ENCODE measurements at regions not wholly inside any gene's neighbourhood (a gene's known extent, or its start where the extent isn't known, plus 50 kb on each side); places are given as distances from the start of the nearest gene placed in this dataset.

DNA sequence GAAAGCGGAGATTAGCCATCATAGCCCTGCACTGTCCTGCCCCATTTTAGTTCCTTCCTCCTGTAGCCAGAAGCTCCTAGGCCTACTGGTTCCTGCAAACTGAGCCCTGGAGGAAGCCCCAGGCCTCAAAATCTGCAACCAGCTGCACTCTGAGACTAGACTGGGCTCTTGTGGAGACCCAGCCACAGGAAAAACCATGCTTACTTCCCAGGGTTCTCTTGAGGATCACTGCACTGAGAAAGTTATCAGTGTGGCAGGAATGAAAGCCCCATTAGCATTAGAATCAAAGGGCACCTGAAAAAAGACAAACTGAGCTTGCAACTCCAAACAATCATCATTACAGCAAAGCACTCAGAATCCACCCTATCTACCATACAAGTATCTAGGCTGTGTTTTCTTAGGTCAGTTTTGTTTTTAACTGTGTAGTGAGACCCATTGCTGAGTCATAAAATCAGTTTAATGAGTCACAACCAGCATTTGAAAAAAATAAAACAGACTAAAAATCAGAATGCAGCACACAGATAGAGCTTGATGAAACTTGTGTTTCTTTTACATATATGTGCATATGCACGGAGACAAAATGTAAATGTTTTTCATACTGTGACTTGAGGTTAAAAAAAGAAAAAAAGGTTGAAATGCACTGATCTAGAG, 91.0 kb downstream of the UNC5CL start:
- no peaks in the 10 kb centered on the region for H3K9me3 Mint-ChIP-seq
- H3K27ac ChIP-seq (ENCODE audit: low read depth, low read length) = no peak overlapping the region
- no peaks in the 10 kb centered on the region for H3K36me3 Mint-ChIP-seq
- ChIA-PET CTCF (interaction anchor here (0.6 kb wide), 1 partner anchor 1664 kb away, joined by 5 read pairs; no protein-coding TSS in a partner anchor), POLR2A (no interaction called here)
- ATAC-seq (no peak), DNase-seq (no peak)
- no peak overlapping the region for H3K4me3 ChIP-seq (ENCODE audit: low read length)
- peaks cover 0 to 2% (median 0%) of the 10 kb centered on the region in 7 donors for H3K4me1 Mint-ChIP-seq
- no peak overlapping the region for H3K27ac Mint-ChIP-seq
- H3K27me3 Mint-ChIP-seq = peaks cover 13 to 36% (median 23%) of the 10 kb centered on the region in 5 donors
- H3K36me3 ChIP-seq (ENCODE audit: control insufficient read depth in 2 of 3, insufficient read depth in 3 of 3, low read length in 3 of 3) = no peaks in the 10 kb centered on the region
- H3K4me3 Mint-ChIP-seq = no peak overlapping the region
- H3K27me3 ChIP-seq (ENCODE audit: control insufficient read depth in 2 of 2, insufficient read depth in 2 of 2, low read length in 2 of 2) = no peaks in the 10 kb centered on the region
- no peaks in the 10 kb centered on the region for H3K4me1 ChIP-seq (ENCODE audit: control insufficient read depth in 2 of 2, insufficient read depth in 2 of 2, low read length in 2 of 2)
- H3K9me3 ChIP-seq (ENCODE audit: control insufficient read depth in 2 of 3, low read length in 3 of 3) = no peaks in the 10 kb centered on the region
- intact Hi-C loops (cut with micrococcal nuclease) = no loop called here

DNA sequence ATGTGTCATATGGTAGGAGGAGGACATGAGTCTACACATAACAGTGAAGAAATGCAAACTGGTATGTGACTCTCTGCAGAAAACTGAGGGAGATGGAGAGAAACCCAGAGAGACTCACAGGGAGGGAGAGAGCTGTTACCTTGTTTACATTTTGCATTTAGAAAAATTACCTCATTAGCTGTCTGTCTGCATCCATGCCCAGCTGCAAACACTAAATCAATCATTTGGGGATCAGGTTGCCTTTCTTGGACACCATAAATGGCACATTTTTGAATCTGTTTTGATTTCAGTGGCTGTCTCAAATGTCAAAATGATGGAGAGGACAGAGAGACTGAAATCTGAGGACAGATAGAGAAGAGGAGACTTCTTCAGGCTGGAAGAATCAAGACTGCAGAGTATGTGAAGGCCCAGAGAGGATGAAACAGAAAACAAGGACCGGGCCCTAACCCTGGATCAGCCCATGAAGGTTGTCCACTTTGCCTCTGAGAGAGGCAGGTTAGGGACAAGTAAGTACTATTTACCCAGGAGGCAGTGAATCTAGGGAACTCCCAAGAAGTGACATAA, 92.2 kb downstream of the UNC5CL start:
- Mint-ChIP-seq H3K4me1 (peaks cover 0 to 2% (median 0%) of the 10 kb centered on the region in 7 donors), H3K27me3 (peaks cover 13 to 34% (median 23%) of the 10 kb centered on the region in 5 donors), H3K9me3 (no peaks in the 10 kb centered on the region), H3K4me3 (no peak overlapping the region), H3K27ac (no peak overlapping the region), H3K36me3 (no peaks in the 10 kb centered on the region)
- Histone ChIP-seq H3K27me3 (ENCODE audit: control insufficient read depth in 2 of 2, insufficient read depth in 2 of 2, low read length in 2 of 2) (no peaks in the 10 kb centered on the region), H3K9me3 (ENCODE audit: control insufficient read depth in 2 of 3, low read length in 3 of 3) (no peaks in the 10 kb centered on the region), H3K4me1 (ENCODE audit: control insufficient read depth in 2 of 2, insufficient read depth in 2 of 2, low read length in 2 of 2) (no peaks in the 10 kb centered on the region), H3K36me3 (ENCODE audit: control insufficient read depth in 2 of 3, insufficient read depth in 3 of 3, low read length in 3 of 3) (no peaks in the 10 kb centered on the region), H3K4me3 (ENCODE audit: low read length) (no peak overlapping the region), H3K27ac (ENCODE audit: low read depth, low read length) (no peak overlapping the region)
- CTCF ChIA-PET = no interaction called here
- POLR2A ChIA-PET = no interaction called here
- no peak for DNase-seq
- intact Hi-C loops (cut with micrococcal nuclease) = no loop called here
- no peak for ATAC-seq

DNA sequence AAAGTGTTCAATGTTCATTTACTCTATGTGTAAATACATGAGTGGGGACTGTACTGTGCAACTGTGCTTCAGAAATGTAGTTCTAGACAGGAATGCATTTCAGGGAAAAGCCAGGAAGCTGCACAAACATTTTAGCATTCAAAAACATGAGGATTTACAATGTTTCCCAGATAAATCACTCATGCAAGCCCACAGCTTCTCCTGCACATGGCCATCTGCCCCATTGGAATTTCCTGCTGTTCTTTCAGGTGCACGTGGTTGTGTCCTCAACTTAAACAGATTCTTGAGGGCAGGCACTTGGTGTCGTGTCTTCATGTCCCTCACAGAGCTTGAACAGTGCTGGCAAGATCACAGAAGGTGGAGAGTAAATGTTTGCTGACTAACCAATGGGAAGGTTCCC, 101.5 kb downstream of the UNC5CL start:
- CTCF ChIA-PET = no interaction called here
- no peaks in the 10 kb centered on the region for H3K9me3 ChIP-seq (ENCODE audit: control insufficient read depth in 2 of 3, low read length in 3 of 3)
- no peak overlapping the region for H3K4me3 Mint-ChIP-seq
- H3K4me1 Mint-ChIP-seq = peaks cover 0 to 2% (median 0%) of the 10 kb centered on the region in 7 donors
- POLR2A ChIA-PET = no interaction called here
- H3K36me3 ChIP-seq (ENCODE audit: control insufficient read depth in 2 of 3, insufficient read depth in 3 of 3, low read length in 3 of 3) = no peaks in the 10 kb centered on the region
- no peak for DNase-seq
- no peak for ATAC-seq
- intact Hi-C loops (cut with micrococcal nuclease) = no loop called here
- H3K9me3 Mint-ChIP-seq = no peaks in the 10 kb centered on the region
- H3K4me1 ChIP-seq (ENCODE audit: control insufficient read depth in 2 of 2, insufficient read depth in 2 of 2, low read length in 2 of 2) = no peaks in the 10 kb centered on the region
- no peak overlapping the region for H3K4me3 ChIP-seq (ENCODE audit: low read length)
- H3K27ac ChIP-seq (ENCODE audit: low read depth, low read length) = no peak overlapping the region
- no peak overlapping the region for H3K27ac Mint-ChIP-seq
- no peaks in the 10 kb centered on the region for H3K36me3 Mint-ChIP-seq
- no peaks in the 10 kb centered on the region for H3K27me3 ChIP-seq (ENCODE audit: control insufficient read depth in 2 of 2, insufficient read depth in 2 of 2, low read length in 2 of 2)
- H3K27me3 Mint-ChIP-seq = peaks cover 12 to 20% (median 13%) of the 10 kb centered on the region in 5 donors

DNA sequence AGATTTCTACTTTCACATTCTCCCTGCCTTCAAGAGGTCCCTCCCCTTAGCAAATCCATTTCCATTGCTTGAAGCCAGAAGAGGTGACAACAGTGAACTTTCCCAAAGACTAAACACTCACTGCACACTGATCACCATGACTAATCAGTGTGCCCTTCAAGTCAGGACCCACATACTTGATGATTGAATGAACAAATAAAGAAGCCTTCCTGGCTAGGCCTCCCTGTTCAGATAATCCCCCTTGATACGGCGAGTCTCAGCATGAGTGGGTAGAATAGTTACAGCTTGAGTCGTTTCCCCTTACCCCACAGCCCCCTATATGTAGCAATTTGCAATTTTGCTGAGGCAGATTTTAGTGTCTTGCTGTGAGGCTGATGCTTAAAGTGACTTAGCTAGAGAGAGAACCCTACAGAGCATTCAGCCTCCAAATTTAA, 102.2 kb downstream of the UNC5CL start:
- ChIA-PET POLR2A (no interaction called here), CTCF (no interaction called here)
- ATAC-seq (no peak), DNase-seq (no peak)
- intact Hi-C loops (cut with micrococcal nuclease) = no loop called here
- Mint-ChIP-seq H3K27ac (no peak overlapping the region), H3K4me1 (peaks cover 0 to 2% (median 0%) of the 10 kb centered on the region in 7 donors), H3K4me3 (no peak overlapping the region), H3K27me3 (peaks cover 10 to 18% (median 13%) of the 10 kb centered on the region in 5 donors), H3K9me3 (no peaks in the 10 kb centered on the region), H3K36me3 (no peaks in the 10 kb centered on the region)
- H3K27me3 ChIP-seq (ENCODE audit: control insufficient read depth in 2 of 2, insufficient read depth in 2 of 2, low read length in 2 of 2) = no peaks in the 10 kb centered on the region
- H3K27ac ChIP-seq (ENCODE audit: low read depth, low read length) = no peak overlapping the region
- no peaks in the 10 kb centered on the region for H3K9me3 ChIP-seq (ENCODE audit: control insufficient read depth in 2 of 3, low read length in 3 of 3)
- no peaks in the 10 kb centered on the region for H3K4me1 ChIP-seq (ENCODE audit: control insufficient read depth in 2 of 2, insufficient read depth in 2 of 2, low read length in 2 of 2)
- no peaks in the 10 kb centered on the region for H3K36me3 ChIP-seq (ENCODE audit: control insufficient read depth in 2 of 3, insufficient read depth in 3 of 3, low read length in 3 of 3)
- no peak overlapping the region for H3K4me3 ChIP-seq (ENCODE audit: low read length)

DNA sequence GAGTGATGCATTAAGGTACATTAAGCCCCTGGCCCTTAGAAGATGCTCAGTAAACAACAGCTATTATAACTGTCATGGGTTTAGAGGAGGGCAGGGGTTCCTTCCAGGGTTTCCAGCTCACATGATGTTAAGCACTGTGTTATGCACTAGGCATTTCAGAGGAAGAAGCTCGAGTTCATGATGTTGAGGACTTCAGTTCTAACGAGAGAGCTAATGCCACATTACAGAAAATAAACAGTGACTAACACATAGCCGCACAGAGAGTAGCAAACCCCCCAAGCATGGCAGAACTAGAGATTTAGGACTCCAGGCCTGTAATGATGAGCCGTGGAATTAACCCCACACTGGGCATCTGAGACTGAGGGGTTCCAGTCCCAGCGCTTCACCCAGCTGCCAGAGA, 105.2 kb downstream of the UNC5CL start:
- Histone ChIP-seq H3K4me3 (ENCODE audit: low read length) (no peak overlapping the region), H3K4me1 (ENCODE audit: control insufficient read depth in 2 of 2, insufficient read depth in 2 of 2, low read length in 2 of 2) (no peaks in the 10 kb centered on the region), H3K9me3 (ENCODE audit: control insufficient read depth in 2 of 3, low read length in 3 of 3) (no peaks in the 10 kb centered on the region), H3K27me3 (ENCODE audit: control insufficient read depth in 2 of 2, insufficient read depth in 2 of 2, low read length in 2 of 2) (no peaks in the 10 kb centered on the region), H3K36me3 (ENCODE audit: control insufficient read depth in 2 of 3, insufficient read depth in 3 of 3, low read length in 3 of 3) (no peaks in the 10 kb centered on the region), H3K27ac (ENCODE audit: low read depth, low read length) (no peak overlapping the region)
- Mint-ChIP-seq H3K9me3 (no peaks in the 10 kb centered on the region), H3K4me1 (no peaks in the 10 kb centered on the region), H3K27ac (no peak overlapping the region), H3K36me3 (no peaks in the 10 kb centered on the region), H3K4me3 (no peak overlapping the region), H3K27me3 (peaks cover 0 to 10% (median 6%) of the 10 kb centered on the region in 5 donors)
- DNase-seq = no peak
- ChIA-PET CTCF (no interaction called here), POLR2A (no interaction called here)
- intact Hi-C loops (cut with micrococcal nuclease) = no loop called here
- no peak for ATAC-seq

DNA sequence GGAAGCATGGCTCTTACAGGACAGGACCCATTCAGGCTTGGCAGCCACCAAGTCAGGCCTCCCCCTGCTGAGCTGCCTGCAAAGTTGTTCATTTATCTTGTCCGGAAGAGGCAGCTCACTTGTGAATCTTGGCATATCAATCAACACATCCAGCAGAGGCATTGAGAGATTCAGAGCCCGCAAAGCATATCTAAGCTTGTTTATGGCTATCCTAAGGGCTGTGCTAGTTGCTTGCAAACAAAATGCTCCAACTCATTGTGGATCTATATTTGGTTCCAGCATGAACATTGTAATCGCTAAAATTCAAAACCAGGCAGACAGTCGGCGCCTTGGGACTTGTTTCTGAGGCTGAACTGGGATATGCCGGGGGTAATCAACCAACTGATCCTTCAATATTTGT, 106.1 kb downstream of the UNC5CL start:
- ATAC-seq (no peak), DNase-seq (no peak)
- no peak overlapping the region for H3K4me3 Mint-ChIP-seq
- Histone ChIP-seq H3K4me3 (ENCODE audit: low read length) (no peak overlapping the region), H3K27ac (ENCODE audit: low read depth, low read length) (no peak overlapping the region), H3K27me3 (ENCODE audit: control insufficient read depth in 2 of 2, insufficient read depth in 2 of 2, low read length in 2 of 2) (no peaks in the 10 kb centered on the region), H3K36me3 (ENCODE audit: control insufficient read depth in 2 of 3, insufficient read depth in 3 of 3, low read length in 3 of 3) (no peaks in the 10 kb centered on the region), H3K9me3 (ENCODE audit: control insufficient read depth in 2 of 3, low read length in 3 of 3) (no peaks in the 10 kb centered on the region), H3K4me1 (ENCODE audit: control insufficient read depth in 2 of 2, insufficient read depth in 2 of 2, low read length in 2 of 2) (no peaks in the 10 kb centered on the region)
- H3K4me1 Mint-ChIP-seq = no peaks in the 10 kb centered on the region
- no peaks in the 10 kb centered on the region for H3K9me3 Mint-ChIP-seq
- intact Hi-C loops (cut with micrococcal nuclease) = no loop called here
- H3K27ac Mint-ChIP-seq = no peak overlapping the region
- peaks cover 0 to 9% (median 4%) of the 10 kb centered on the region in 5 donors for H3K27me3 Mint-ChIP-seq
- ChIA-PET CTCF (no interaction called here), POLR2A (no interaction called here)
- no peaks in the 10 kb centered on the region for H3K36me3 Mint-ChIP-seq

DNA sequence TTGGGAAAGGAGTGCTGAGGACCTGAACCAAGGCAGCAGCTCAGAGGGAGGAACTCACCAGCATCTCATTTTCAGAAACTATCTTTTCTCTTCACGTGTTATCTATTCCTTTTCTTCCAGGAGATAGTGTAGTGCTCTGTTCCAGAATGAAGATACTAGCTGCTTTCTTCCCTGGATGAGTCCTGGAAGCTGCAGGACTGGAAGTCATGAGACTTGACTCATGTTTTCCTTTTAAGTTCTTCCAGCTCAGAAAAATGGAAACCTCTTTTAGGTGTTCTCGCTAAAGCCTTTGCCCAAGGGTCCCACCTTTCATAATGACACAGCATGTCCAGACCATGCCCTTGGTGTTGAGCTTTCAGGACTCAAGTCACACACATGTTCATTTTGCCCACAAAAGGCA, 106.7 kb downstream of the UNC5CL start:
- Mint-ChIP-seq H3K4me1 (no peaks in the 10 kb centered on the region), H3K9me3 (no peaks in the 10 kb centered on the region), H3K4me3 (no peak overlapping the region), H3K27ac (no peak overlapping the region), H3K27me3 (peaks cover 0 to 12% (median 4%) of the 10 kb centered on the region in 5 donors), H3K36me3 (no peaks in the 10 kb centered on the region)
- ChIA-PET POLR2A (no interaction called here), CTCF (no interaction called here)
- ATAC-seq = no peak
- H3K27me3 ChIP-seq (ENCODE audit: control insufficient read depth in 2 of 2, insufficient read depth in 2 of 2, low read length in 2 of 2) = no peaks in the 10 kb centered on the region
- no peak overlapping the region for H3K4me3 ChIP-seq (ENCODE audit: low read length)
- H3K9me3 ChIP-seq (ENCODE audit: control insufficient read depth in 2 of 3, low read length in 3 of 3) = no peaks in the 10 kb centered on the region
- no peaks in the 10 kb centered on the region for H3K4me1 ChIP-seq (ENCODE audit: control insufficient read depth in 2 of 2, insufficient read depth in 2 of 2, low read length in 2 of 2)
- no peak for DNase-seq
- intact Hi-C loops (cut with micrococcal nuclease) = no loop called here
- H3K36me3 ChIP-seq (ENCODE audit: control insufficient read depth in 2 of 3, insufficient read depth in 3 of 3, low read length in 3 of 3) = no peaks in the 10 kb centered on the region
- no peak overlapping the region for H3K27ac ChIP-seq (ENCODE audit: low read depth, low read length)

All from naive thymus-derived CD4-positive, alpha-beta T cell (primary cell).